Progenitor cell of endocrine pancreas (in vitro differentiated cells): ENCODE measurements at regions not wholly inside any gene's neighbourhood (a gene's known extent, or its start where the extent isn't known, plus 50 kb on each side); places are given as distances from the start of the nearest gene placed in this dataset.

Source experiments
- DNase-seq: peaks from one replicate; pipeline ENCODE4 v3.0.0; 2021; ENCODE audit warnings: low spot score; ENCODE audit not compliant: unreplicated experiment
- H3K27ac Mint-ChIP-seq: 2 replicates; pipeline ENCODE4 v1.8.0; 2021; ENCODE audit warnings: mild to moderate bottlenecking, moderate library complexity, mixed read lengths
- H3K27me3 Mint-ChIP-seq: 2 replicates; pipeline ENCODE4 v1.8.0; 2021; ENCODE audit warnings: mixed read lengths
- H3K36me3 Mint-ChIP-seq: 2 replicates; pipeline ENCODE4 v1.8.0; 2022; ENCODE audit warnings: mixed read lengths; ENCODE audit not compliant: insufficient read depth
- H3K4me1 Mint-ChIP-seq: 2 replicates; pipeline ENCODE4 v1.8.0; 2021; ENCODE audit warnings: low read depth, mixed read lengths
- H3K4me3 Mint-ChIP-seq: 2 replicates; pipeline ENCODE4 v1.8.0; 2021; ENCODE audit warnings: low read depth, mild to moderate bottlenecking, moderate library complexity, mixed read lengths
- H3K9me3 Mint-ChIP-seq: 2 replicates; pipeline ENCODE4 v1.8.0; 2021; ENCODE audit warnings: low read depth, mixed read lengths
- TF ChIP-seq, protein P1 (sequence below): fragments of 200-600 bp; sonication (generic); IDR thresholded peaks from one replicate; pipeline ENCODE4 v1.5.0; 2021; ENCODE audit warnings: antibody characterized with exemption, mild to moderate bottlenecking; ENCODE audit not compliant: unreplicated experiment

DNA sequence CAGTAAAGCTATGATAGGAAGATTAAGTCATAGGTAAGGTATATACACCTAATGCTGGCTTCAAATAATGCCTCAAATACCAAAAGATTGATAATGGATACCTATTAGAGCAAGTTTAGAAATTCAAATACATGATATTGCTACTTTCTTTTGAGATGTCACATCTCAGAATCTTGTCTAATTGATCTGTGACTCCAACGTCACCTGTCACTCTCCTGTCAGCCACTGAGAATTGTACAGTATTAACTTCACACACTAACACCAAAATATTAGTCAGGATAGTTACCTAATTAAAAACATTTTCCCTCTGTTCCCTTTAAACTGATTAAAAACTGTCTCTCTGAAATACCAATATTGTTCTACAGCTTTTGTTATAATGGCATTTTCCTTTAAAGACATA lies 575.5 kb upstream of the ID4 start:
- Mint-ChIP-seq H3K36me3 (no peaks in the 10 kb centered on the region), H3K4me3 (no peak overlapping the region), H3K27me3 (no peaks in the 10 kb centered on the region), H3K9me3 (no peaks in the 10 kb centered on the region), H3K27ac (no peak overlapping the region), H3K4me1 (peaks cover 3% of the 10 kb centered on the region)
- TF ChIP-seq, protein P1, sequence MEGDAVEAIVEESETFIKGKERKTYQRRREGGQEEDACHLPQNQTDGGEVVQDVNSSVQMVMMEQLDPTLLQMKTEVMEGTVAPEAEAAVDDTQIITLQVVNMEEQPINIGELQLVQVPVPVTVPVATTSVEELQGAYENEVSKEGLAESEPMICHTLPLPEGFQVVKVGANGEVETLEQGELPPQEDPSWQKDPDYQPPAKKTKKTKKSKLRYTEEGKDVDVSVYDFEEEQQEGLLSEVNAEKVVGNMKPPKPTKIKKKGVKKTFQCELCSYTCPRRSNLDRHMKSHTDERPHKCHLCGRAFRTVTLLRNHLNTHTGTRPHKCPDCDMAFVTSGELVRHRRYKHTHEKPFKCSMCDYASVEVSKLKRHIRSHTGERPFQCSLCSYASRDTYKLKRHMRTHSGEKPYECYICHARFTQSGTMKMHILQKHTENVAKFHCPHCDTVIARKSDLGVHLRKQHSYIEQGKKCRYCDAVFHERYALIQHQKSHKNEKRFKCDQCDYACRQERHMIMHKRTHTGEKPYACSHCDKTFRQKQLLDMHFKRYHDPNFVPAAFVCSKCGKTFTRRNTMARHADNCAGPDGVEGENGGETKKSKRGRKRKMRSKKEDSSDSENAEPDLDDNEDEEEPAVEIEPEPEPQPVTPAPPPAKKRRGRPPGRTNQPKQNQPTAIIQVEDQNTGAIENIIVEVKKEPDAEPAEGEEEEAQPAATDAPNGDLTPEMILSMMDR = no peak
- no peak for DNase-seq

DNA sequence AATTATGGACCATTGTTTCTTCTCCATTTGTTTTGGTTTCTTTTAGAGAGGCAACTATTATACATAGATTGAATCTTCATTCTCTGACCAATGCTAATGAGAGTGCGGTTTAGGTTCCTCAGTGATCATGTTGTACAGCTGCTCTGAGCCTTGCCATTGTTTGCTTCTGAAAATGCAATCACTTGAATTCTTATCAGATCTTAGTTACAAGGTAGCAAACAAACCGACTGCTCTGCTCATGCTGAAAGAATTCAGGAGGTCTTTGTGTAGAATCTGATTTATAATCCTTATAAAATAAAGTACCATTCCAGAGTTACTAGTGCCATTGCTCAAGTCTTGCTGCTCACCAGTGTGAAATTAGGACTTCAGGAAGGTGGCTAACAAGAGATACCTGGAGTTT lies 569.1 kb upstream of the ID4 start:
- H3K4me1 Mint-ChIP-seq = peaks cover 13% of the 10 kb centered on the region
- TF ChIP-seq, protein P1 = no peak
- no peaks in the 10 kb centered on the region for H3K27me3 Mint-ChIP-seq
- H3K36me3 Mint-ChIP-seq = peaks cover 2% of the 10 kb centered on the region
- H3K27ac Mint-ChIP-seq = peak overlapping the region; percentile 57
- no peak overlapping the region for H3K4me3 Mint-ChIP-seq
- H3K9me3 Mint-ChIP-seq = peaks cover 4% of the 10 kb centered on the region
- no peak for DNase-seq

DNA sequence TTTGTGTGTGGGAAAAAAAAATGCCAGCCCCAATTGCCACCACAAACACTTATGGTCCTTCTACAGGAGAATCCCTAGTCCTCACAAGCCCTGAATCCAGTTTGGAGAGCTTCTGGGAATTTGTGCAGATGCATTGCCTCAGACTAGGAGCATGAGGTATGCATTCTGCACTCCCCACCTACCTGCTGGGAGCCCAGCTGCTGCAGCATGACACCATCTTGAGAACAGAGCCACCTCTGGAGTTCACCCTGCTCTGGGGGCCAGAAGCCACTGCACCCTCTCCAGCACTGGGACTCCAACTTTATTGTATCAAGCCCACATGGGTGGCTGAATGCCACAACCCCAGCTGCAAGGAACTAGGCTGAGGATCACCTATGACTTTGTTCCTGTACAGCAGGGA lies 568.5 kb upstream of the ID4 start:
- Mint-ChIP-seq H3K4me1 (peaks cover 13% of the 10 kb centered on the region), H3K9me3 (peaks cover 4% of the 10 kb centered on the region), H3K27ac (peak overlapping the region; percentile 57), H3K4me3 (no peak overlapping the region), H3K27me3 (no peaks in the 10 kb centered on the region), H3K36me3 (peaks cover 2% of the 10 kb centered on the region)
- DNase-seq = no peak
- TF ChIP-seq, protein P1 = no peak

DNA sequence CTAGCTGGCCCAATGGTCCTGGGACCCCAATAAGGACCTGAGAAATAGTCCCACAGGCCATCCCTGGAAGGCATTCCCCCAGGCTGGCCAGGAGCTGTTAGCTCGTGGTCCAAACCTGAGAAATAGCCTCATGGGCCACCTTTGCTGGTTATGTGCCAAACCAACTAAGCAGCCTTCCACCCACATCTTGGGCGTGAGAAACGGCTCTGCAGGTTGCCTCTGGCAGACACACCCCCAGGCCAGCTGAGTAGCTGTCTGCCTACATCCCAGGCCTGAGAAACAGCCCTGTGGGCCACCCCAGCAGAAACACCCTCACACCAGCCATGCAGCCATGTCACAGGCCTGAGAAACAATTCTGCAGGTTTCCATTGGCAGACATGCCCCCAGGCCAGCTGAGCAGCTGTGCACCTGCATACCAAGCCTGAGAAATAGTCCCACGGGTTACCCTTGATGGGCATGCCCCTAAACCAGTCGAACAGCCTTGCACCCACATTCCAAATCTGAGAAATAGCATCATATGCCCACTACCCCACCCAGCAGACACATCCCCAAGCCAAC lies 567.8 kb upstream of the ID4 start:
- no peak for DNase-seq
- H3K4me1 Mint-ChIP-seq = peaks cover 13% of the 10 kb centered on the region

DNA sequence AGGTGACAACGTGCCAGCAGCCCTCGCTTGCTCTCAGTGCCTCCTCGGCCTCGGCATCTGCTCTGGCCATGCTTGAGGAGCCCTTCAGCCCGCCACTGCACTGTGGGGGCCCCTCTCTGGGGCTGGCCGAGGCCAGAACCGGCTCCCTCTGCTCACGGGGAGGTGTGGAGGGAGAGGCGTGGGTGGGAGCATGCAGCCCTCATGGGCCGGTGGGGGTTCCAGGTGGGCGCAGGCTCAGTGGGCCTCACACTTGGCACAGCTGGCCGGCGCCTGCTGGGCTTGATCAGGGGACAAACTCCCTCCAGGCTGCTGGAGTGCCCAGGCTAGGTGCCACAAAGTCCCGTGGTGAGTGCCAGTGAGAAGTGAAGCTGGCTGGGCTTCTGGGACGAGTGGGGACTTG lies 566.6 kb upstream of the ID4 start:
- peaks cover 2% of the 10 kb centered on the region for H3K36me3 Mint-ChIP-seq
- no peak overlapping the region for H3K27ac Mint-ChIP-seq
- H3K9me3 Mint-ChIP-seq = peaks cover 7% of the 10 kb centered on the region
- H3K4me1 Mint-ChIP-seq = peaks cover 12% of the 10 kb centered on the region
- TF ChIP-seq, protein P1 = no peak
- no peak overlapping the region for H3K4me3 Mint-ChIP-seq
- no peak for DNase-seq
- H3K27me3 Mint-ChIP-seq = no peaks in the 10 kb centered on the region

More for the DNA sequence above, 567.8 kb upstream of the ID4 start:
- H3K27ac Mint-ChIP-seq = no peak overlapping the region
- H3K4me3 Mint-ChIP-seq = no peak overlapping the region
- peaks cover 4% of the 10 kb centered on the region for H3K9me3 Mint-ChIP-seq
- TF ChIP-seq, protein P1 = no peak
- no peaks in the 10 kb centered on the region for H3K27me3 Mint-ChIP-seq
- peaks cover 2% of the 10 kb centered on the region for H3K36me3 Mint-ChIP-seq
